ENCODE measurements at regions not wholly inside any gene's neighbourhood (a gene's known extent, or its start where the extent isn't known, plus 50 kb on each side); places are given as distances from the start of the nearest gene placed in this dataset.

DNA sequence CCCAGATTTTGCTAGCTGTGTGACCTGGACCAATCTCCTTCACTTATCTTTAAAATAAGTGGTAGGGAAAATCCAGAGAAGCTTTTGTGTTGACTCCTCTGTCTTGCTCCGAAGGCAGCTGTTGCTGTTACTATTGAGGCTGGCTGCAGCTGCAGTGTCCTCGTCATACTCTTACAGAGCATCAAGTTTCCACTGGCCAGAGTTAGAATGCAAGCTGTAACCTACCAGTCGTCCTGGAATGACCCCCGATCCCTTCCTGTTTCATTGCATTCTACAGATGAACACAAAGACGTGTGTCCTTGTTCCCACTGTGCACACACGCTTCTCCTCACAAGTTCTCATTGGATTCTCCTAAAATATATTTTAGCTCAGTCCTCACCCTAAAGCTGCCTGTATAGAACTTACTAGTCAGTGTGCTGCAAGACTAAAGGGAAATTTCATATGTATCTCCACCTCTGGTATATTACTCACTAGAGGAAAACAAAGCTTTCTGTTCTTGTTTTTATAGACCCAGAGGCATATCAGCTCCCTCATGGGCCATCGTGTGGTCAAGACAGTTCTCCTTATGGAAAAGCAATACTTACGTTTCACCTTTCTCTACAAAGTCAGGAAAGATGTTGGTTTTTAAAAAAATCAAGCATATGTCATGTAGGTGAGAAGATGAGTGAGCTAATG lies 589.8 kb downstream of the LMO7 start:
- TF ChIP-seq, protein P1, sequence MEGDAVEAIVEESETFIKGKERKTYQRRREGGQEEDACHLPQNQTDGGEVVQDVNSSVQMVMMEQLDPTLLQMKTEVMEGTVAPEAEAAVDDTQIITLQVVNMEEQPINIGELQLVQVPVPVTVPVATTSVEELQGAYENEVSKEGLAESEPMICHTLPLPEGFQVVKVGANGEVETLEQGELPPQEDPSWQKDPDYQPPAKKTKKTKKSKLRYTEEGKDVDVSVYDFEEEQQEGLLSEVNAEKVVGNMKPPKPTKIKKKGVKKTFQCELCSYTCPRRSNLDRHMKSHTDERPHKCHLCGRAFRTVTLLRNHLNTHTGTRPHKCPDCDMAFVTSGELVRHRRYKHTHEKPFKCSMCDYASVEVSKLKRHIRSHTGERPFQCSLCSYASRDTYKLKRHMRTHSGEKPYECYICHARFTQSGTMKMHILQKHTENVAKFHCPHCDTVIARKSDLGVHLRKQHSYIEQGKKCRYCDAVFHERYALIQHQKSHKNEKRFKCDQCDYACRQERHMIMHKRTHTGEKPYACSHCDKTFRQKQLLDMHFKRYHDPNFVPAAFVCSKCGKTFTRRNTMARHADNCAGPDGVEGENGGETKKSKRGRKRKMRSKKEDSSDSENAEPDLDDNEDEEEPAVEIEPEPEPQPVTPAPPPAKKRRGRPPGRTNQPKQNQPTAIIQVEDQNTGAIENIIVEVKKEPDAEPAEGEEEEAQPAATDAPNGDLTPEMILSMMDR (IDR thresholded peaks at IDR 0.05; ENCODE audit: control extremely low read depth, extremely low read depth, low read depth, missing control alignments), result no peak

DNA sequence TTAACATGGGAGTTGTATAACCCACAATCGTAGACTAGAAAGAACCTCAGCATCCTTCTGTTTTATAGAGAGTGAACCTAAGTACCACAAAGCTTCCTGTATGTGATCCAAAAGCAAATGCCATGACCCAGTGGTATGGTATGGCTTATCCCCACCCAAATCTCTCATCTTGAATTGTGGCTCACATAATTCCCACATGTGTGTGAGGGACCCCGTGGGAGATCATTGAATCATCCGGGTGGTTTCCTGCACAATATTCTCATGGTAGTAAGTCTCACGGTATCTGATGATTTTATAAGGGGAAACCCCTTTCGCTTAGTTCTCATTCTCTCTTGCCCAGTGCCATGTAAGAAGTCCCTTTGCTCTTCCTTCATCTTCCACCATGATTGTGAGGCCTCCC lies 587.9 kb downstream of the LMO7 start:
- ChIA-PET CTCF (no interaction called here), POLR2A (no interaction called here)
- DNase-seq (ENCODE audit: extremely low spot score), result no peak
- TF ChIP-seq, protein P1 (IDR thresholded peaks at IDR 0.05; ENCODE audit: control extremely low read depth, extremely low read depth, low read depth, missing control alignments), result no peak

More for the DNA sequence above, 589.8 kb downstream of the LMO7 start:
- ChIA-PET CTCF (interaction anchor here (0.8 to 1.2 kb wide), 3 partner anchors 17 to 50 kb away, joined by 3 read pairs; no protein-coding TSS in a partner anchor), POLR2A (no interaction called here)
- DNase-seq (ENCODE audit: extremely low spot score), result no peak

DNA sequence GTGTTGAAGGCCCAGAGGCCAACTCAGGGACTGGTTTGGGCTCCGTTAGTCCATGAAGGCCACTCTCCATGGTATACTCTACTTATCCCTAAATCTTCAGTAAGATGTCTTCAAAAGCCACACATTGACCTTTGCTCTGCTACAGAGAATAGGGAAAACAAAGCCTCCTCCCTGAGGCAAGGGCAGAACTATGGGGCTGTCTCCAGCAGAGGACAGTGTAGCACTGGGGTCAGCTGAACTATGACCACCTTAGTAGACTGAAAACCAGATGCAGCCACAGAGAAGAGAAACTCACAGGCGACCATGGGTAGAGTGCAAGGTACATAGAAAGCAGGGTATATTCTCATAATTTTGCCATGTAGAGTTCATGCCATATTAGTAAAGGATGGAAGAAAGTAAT lies 587.4 kb downstream of the LMO7 start:
- no peak for DNase-seq (ENCODE audit: extremely low spot score)
- TF ChIP-seq, protein P1 (IDR thresholded peaks at IDR 0.05; ENCODE audit: control extremely low read depth, extremely low read depth, low read depth, missing control alignments), result no peak
- POLR2A ChIA-PET, result no interaction called here
- CTCF ChIA-PET, result no interaction called here

DNA sequence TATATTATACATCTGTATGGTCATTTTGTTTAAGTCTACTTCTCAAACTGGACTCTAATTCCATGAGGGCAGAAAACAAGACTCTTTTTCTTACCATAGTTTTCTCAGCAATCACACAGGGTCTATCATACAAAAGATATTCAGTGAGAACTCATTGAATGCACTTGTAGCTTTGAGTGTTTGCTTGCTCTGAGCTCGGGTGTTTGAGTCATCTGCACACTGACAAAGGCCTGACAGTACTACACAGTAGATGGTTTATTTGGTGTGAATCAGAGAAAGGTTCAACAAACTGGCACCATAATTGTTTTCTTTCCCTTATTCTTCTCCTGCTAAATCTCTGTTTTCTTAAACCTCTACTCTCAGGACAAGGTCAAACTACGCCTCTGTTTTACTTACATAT lies 586.4 kb downstream of the LMO7 start:
- CTCF ChIA-PET, result no interaction called here
- no peak for DNase-seq (ENCODE audit: extremely low spot score)
- TF ChIP-seq, protein P1 (IDR thresholded peaks at IDR 0.05; ENCODE audit: control extremely low read depth, extremely low read depth, low read depth, missing control alignments), result no peak
- POLR2A ChIA-PET, result no interaction called here

DNA sequence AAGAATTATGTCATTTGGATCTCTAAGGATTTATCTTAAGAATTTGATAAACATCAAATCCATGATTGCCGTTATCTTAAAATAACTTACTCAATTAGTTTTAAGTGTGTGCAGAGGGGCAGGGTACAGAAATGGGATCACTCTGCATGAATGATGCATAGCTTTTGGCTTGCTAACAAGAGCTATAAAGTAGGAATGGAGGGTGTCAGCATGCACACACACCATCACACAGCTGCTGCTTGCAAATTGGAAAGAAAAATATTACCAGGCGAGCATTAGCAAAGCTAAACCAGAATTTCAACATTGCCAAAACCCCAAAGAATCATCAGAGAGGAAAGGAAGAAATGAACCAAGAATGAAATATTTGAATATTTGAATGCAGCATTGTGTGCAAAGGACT lies 580.6 kb downstream of the LMO7 start:
- CTCF ChIA-PET, result no interaction called here
- no peak for DNase-seq (ENCODE audit: extremely low spot score)

DNA sequence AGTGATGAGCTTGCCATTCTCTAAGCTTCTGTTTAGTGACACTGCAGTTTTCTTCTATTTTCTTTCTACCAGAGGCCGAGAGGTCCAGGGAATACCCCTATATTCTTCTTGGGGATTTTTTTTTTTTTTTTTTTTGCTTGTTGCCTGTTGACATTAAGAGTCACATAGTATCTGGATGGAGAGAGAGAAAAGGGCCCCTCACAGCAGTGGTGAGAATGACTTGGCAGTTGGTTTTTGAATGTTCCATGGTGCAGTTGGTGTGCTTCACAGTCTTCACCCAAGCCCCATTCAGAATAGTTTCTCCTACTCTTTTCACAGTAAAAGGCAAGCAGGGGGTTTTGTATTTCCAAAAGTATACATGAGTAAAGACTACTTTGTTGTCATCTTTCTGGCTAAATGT lies 577.9 kb downstream of the LMO7 start:
- ChIA-PET CTCF (no interaction called here), POLR2A (no interaction called here)
- DNase-seq (ENCODE audit: extremely low spot score), result no peak
- TF ChIP-seq, protein P1 (IDR thresholded peaks at IDR 0.05; ENCODE audit: control extremely low read depth, extremely low read depth, low read depth, missing control alignments), result no peak

More for the DNA sequence above, 580.6 kb downstream of the LMO7 start:
- TF ChIP-seq, protein P1 (IDR thresholded peaks at IDR 0.05; ENCODE audit: control extremely low read depth, extremely low read depth, low read depth, missing control alignments), result no peak
- POLR2A ChIA-PET, result no interaction called here
